Keratinocyte (primary cell): ENCODE measurements at regions not wholly inside any gene's neighbourhood (a gene's known extent, or its start where the extent isn't known, plus 50 kb on each side); places are given as distances from the start of the nearest gene placed in this dataset.

Experiments used
- DNase-seq: peaks from one replicate; pipeline ENCODE4 v3.0.0-alpha.2; 2011; ENCODE audit warnings: low read depth, missing footprints, low spot score
- FAIRE-seq: peaks from 2 replicates; lab custom pipeline; 2011; peaks lifted over from hg19 to GRCh38; lab: Jason Lieb, UNC
- H2AFZ ChIP-seq: 2 replicates; pipeline ENCODE4 v1.6.0; 2012; ENCODE audit warnings: low read length, control low read depth, inconsistent platforms; ENCODE audit not compliant: control insufficient read depth
- H3K27ac ChIP-seq: 2 replicates; pipeline ENCODE4 v1.5.1; 2011; ENCODE audit warnings: low read length; ENCODE audit not compliant: control insufficient read depth, insufficient read depth
- H3K27me3 ChIP-seq: 3 replicates; pipeline ENCODE4 v1.6.0; 2011; ENCODE audit warnings: low read length; ENCODE audit not compliant: control insufficient read depth, insufficient read depth; ENCODE audit errors: extremely low read depth
- H3K36me3 ChIP-seq, 2 experiments: 2 replicates in 1 of 2; 3 replicates in 1 of 2; pipeline ENCODE4 v1.5.1; 2011; ENCODE audit warnings: low read length in 2 of 2, mild to moderate bottlenecking in 1 of 2; ENCODE audit not compliant: control insufficient read depth in 2 of 2, insufficient read depth in 2 of 2; ENCODE audit errors: extremely low read depth in 1 of 2
- H3K4me1 ChIP-seq: 3 replicates; pipeline ENCODE4 v1.5.1; 2011; ENCODE audit warnings: low read length; ENCODE audit not compliant: control insufficient read depth, insufficient read depth; ENCODE audit errors: extremely low read depth
- H3K4me2 ChIP-seq: 3 replicates; pipeline ENCODE4 v1.6.0; 2011; ENCODE audit warnings: low read depth, low read length; ENCODE audit not compliant: control insufficient read depth, insufficient read depth; ENCODE audit errors: extremely low read depth
- H3K4me3 ChIP-seq, 3 experiments: fragments of 200-600 bp in 1 of 3; sonication (generic) in 1 of 3; 2 replicates in 2 of 3; 3 replicates in 1 of 3; pipeline ENCODE4 v1.5.1; 2011 to 2016; ENCODE audit warnings: low read length in 3 of 3, mild to moderate bottlenecking in 3 of 3, control low read depth in 2 of 3, inconsistent platforms in 1 of 3, low read depth in 1 of 3, mixed read lengths in 1 of 3, mixed run types in 1 of 3, moderate library complexity in 1 of 3; ENCODE audit not compliant: control insufficient read depth in 2 of 3, insufficient read depth in 2 of 3; ENCODE audit errors: extremely low read depth in 1 of 3
- H3K79me2 ChIP-seq: 2 replicates; pipeline ENCODE4 v1.6.0; 2012; ENCODE audit warnings: low read length; ENCODE audit not compliant: control insufficient read depth, insufficient read depth
- H3K9ac ChIP-seq: 3 replicates; pipeline ENCODE4 v1.6.0; 2011; ENCODE audit warnings: low read length; ENCODE audit not compliant: control insufficient read depth, insufficient read depth; ENCODE audit errors: extremely low read depth
- H3K9me1 ChIP-seq: 3 replicates; pipeline ENCODE4 v1.6.0; 2011; ENCODE audit warnings: low read length; ENCODE audit not compliant: control insufficient read depth, insufficient read depth; ENCODE audit errors: extremely low read depth
- H3K9me3 ChIP-seq: 2 replicates; pipeline ENCODE4 v1.5.1; 2012; ENCODE audit warnings: low read depth, low read length; ENCODE audit not compliant: control insufficient read depth
- H4K20me1 ChIP-seq: 3 replicates; pipeline ENCODE4 v1.6.0; 2011; ENCODE audit warnings: low read length; ENCODE audit not compliant: control insufficient read depth, insufficient read depth; ENCODE audit errors: extremely low read depth
- CTCF ChIP-seq, 3 experiments: IDR thresholded peaks in 1 of 3; conservative IDR thresholded peaks in 1 of 3; optimal IDR thresholded peaks in 1 of 3; 2 replicates in 2 of 3; 3 replicates in 1 of 3; pipeline versions ENCODE3 to v1.5.1; 2011; ENCODE audit warnings: low read length in 3 of 3, mild to moderate bottlenecking in 3 of 3, moderate library complexity in 2 of 3, control low read depth in 1 of 3, inconsistent platforms in 1 of 3; ENCODE audit not compliant: insufficient read depth in 2 of 3; ENCODE audit errors: extremely low read depth in 1 of 3
- EZH2 ChIP-seq: IDR thresholded peaks from one replicate; pipeline ENCODE4 v1.6.1; 2012; ENCODE audit warnings: inconsistent platforms, mild to moderate bottlenecking, low read length, moderate library complexity
- dilution Hi-C: fragments of 300-500 bp; cut with MboI; formaldehyde crosslinking; loops from one replicate; pipeline ENCODE4 v1.7.0; 2020; ENCODE audit warnings: low sequenced_read_pairs; ENCODE audit not compliant: extremely low pct_ligation_motif_present

- Histone ChIP-seq H3K27ac (no peak overlapping the region), H3K9me1 (no peaks in the 10 kb centered on the region), H3K36me3 (no peaks in the 10 kb centered on the region), H2AFZ (no peak overlapping the region), H3K4me3 (no peak overlapping the region), H3K4me1 (no peaks in the 10 kb centered on the region), H4K20me1 (no peaks in the 10 kb centered on the region), H3K9ac (no peak overlapping the region), H3K27me3 (peaks cover 6% of the 10 kb centered on the region), H3K9me3 (peaks cover 3% of the 10 kb centered on the region), H3K4me2 (no peak overlapping the region), H3K79me2 (no peaks in the 10 kb centered on the region)
- TF ChIP-seq CTCF (optimal IDR thresholded peaks at IDR 0.05 in 1 of 3, IDR thresholded peaks at IDR 0.05 in 1 of 3, conservative IDR thresholded peaks at IDR 0.05 in 1 of 3; ENCODE audit: extremely low read depth in 1 of 3, insufficient read depth in 2 of 3, low read length in 3 of 3) (no peak), EZH2 (no peak)
- FAIRE-seq (no peak), DNase-seq (no peak)
- dilution Hi-C loops = no loop called here
Observed at GRCh38 chr5:6825678-6826244, 112.5 kb downstream of the TENT4A start.

- Histone ChIP-seq H2AFZ (no peak overlapping the region), H3K9me1 (no peaks in the 10 kb centered on the region), H3K9ac (no peak overlapping the region), H3K4me3 (no peak overlapping the region), H3K4me1 (no peaks in the 10 kb centered on the region), H3K36me3 (no peaks in the 10 kb centered on the region), H3K9me3 (peaks cover 6% of the 10 kb centered on the region), H3K27ac (no peak overlapping the region), H3K4me2 (no peak overlapping the region), H4K20me1 (no peaks in the 10 kb centered on the region), H3K27me3 (peaks cover 6% of the 10 kb centered on the region), H3K79me2 (no peaks in the 10 kb centered on the region)
- TF ChIP-seq CTCF (optimal IDR thresholded peaks at IDR 0.05 in 1 of 3, IDR thresholded peaks at IDR 0.05 in 1 of 3, conservative IDR thresholded peaks at IDR 0.05 in 1 of 3; ENCODE audit: extremely low read depth in 1 of 3, insufficient read depth in 2 of 3, low read length in 3 of 3) (no peak), EZH2 (no peak)
- dilution Hi-C loops = no loop called here
- DNase-seq (no peak), FAIRE-seq (no peak)
Observed at GRCh38 chr5:6826756-6827155, 113.5 kb downstream of the TENT4A start.
